Lung (tissue), 11 donors: ENCODE measurements at regions not wholly inside any gene's neighbourhood (a gene's known extent, or its start where the extent isn't known, plus 50 kb on each side); places are given as distances from the start of the nearest gene placed in this dataset.

Experiments used
- ATAC-seq: fragments of 200-7000 bp; cut with Tn5 transposase; one replicate; pipeline ENCODE4 v1.9.1; 2020; ENCODE audit warnings: moderate number of reproducible peaks; ENCODE audit not compliant: insufficient read depth, low FRiP score
- DNase-seq, 3 donors: peaks; one replicate each; pipeline ENCODE4 v3.0.0-alpha.2; 2013 to 2017
- H3K27ac ChIP-seq, 2 donors: one replicate each; pipeline ENCODE4 v1.5.1; 2013; ENCODE audit warnings: mild to moderate bottlenecking in 2 of 2, moderate library complexity in 2 of 2, control low read depth in 1 of 2, inconsistent platforms in 1 of 2, low read depth in 1 of 2, low read length in 1 of 2
- H3K27me3 ChIP-seq, 3 donors: one replicate each; pipeline ENCODE4 v1.5.1; 2013; ENCODE audit warnings: low read length in 2 of 3; ENCODE audit not compliant: control insufficient read depth in 3 of 3, insufficient read depth in 3 of 3
- H3K36me3 ChIP-seq, 4 donors: one replicate each; pipeline ENCODE4 v1.5.1; 2013; ENCODE audit warnings: low read length in 4 of 4, mild to moderate bottlenecking in 1 of 4, moderate library complexity in 1 of 4; ENCODE audit not compliant: control insufficient read depth in 4 of 4, insufficient read depth in 4 of 4
- H3K4me1 ChIP-seq, 5 donors: one replicate each; pipeline ENCODE4 v1.5.1; 2013; ENCODE audit warnings: low read length in 5 of 5, mild to moderate bottlenecking in 2 of 5, moderate library complexity in 1 of 5; ENCODE audit not compliant: control insufficient read depth in 5 of 5, insufficient read depth in 5 of 5
- H3K4me3 ChIP-seq: one replicate; pipeline ENCODE4 v1.5.1; 2013; ENCODE audit warnings: mild to moderate bottlenecking, control low read depth, moderate library complexity
- H3K9ac ChIP-seq, 2 donors: one replicate each; pipeline ENCODE4 v1.5.1; 2013; ENCODE audit warnings: low read length in 2 of 2, control low read depth in 1 of 2; ENCODE audit not compliant: insufficient read depth in 1 of 2
- H3K9me3 ChIP-seq, 4 donors: one replicate each; pipeline ENCODE4 v1.5.1; 2013; ENCODE audit warnings: low read length in 3 of 4, mild to moderate bottlenecking in 1 of 4, moderate library complexity in 1 of 4; ENCODE audit not compliant: control insufficient read depth in 4 of 4, insufficient read depth in 3 of 4
- WGBS, 2 donors: extraction: QIAGEN DNeasy Blood & Tissue Kit; methylation state at CpG; one replicate each; pipeline ENCODE4 v1.1.7; 2013; 5-methylcytosine and 5-hydroxymethylcytosine counted together
- TF ChIP-seq, protein P1 (sequence below): IDR thresholded peaks from 2 replicates; pipeline ENCODE4 v1.5.1; 2012; ENCODE audit warnings: mild to moderate bottlenecking; ENCODE audit errors: control extremely low read depth, extremely low read depth
- donor health status: control.
- donor health status: control.
- donor health status: Bipolar disorder and iron deficiency.
- donor health status: healthy.
- donor health status: DM: yes; HTN: yes; CAD: no.

- H3K27ac ChIP-seq: no peak overlapping the region
- TF ChIP-seq, protein P1, sequence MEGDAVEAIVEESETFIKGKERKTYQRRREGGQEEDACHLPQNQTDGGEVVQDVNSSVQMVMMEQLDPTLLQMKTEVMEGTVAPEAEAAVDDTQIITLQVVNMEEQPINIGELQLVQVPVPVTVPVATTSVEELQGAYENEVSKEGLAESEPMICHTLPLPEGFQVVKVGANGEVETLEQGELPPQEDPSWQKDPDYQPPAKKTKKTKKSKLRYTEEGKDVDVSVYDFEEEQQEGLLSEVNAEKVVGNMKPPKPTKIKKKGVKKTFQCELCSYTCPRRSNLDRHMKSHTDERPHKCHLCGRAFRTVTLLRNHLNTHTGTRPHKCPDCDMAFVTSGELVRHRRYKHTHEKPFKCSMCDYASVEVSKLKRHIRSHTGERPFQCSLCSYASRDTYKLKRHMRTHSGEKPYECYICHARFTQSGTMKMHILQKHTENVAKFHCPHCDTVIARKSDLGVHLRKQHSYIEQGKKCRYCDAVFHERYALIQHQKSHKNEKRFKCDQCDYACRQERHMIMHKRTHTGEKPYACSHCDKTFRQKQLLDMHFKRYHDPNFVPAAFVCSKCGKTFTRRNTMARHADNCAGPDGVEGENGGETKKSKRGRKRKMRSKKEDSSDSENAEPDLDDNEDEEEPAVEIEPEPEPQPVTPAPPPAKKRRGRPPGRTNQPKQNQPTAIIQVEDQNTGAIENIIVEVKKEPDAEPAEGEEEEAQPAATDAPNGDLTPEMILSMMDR: no peak
- DNase-seq (no peak), ATAC-seq (no peak)
- no peaks in the 10 kb centered on the region for H3K9me3 ChIP-seq
- peaks cover 0 to 62% (median 28%) of the 10 kb centered on the region in 5 donors for H3K4me1 ChIP-seq
- no peak overlapping the region for H3K9ac ChIP-seq
- H3K36me3 ChIP-seq: no peaks in the 10 kb centered on the region
- H3K4me3 ChIP-seq: no peak overlapping the region
- no peaks in the 10 kb centered on the region for H3K27me3 ChIP-seq
- WGBS, 2 donors: 72 to 77% methylated on average over 4 of the region's 4 CpGs
These were observed 495.9 kb downstream of the SPRY1 start for GRCh38 chr4:123892368-123892976.

GRCh38 chr4:123893011-123893981, 496.7 kb downstream of the SPRY1 start:
- no peak overlapping the region for H3K9ac ChIP-seq
- no peaks in the 10 kb centered on the region for H3K36me3 ChIP-seq
- TF ChIP-seq, protein P1: no peak
- no peak overlapping the region for H3K4me3 ChIP-seq
- peaks cover 0 to 62% (median 28%) of the 10 kb centered on the region in 5 donors for H3K4me1 ChIP-seq
- 37 to 52% methylated on average over 9 of the region's 9 CpGs for WGBS, 2 donors
- H3K9me3 ChIP-seq: no peaks in the 10 kb centered on the region
- no peak for ATAC-seq
- H3K27ac ChIP-seq: peak overlapping the region in 1 of 2 donors; percentile 75
- peak; percentile 82 to 94 (median 94) for DNase-seq
- H3K27me3 ChIP-seq: no peaks in the 10 kb centered on the region

DNA sequence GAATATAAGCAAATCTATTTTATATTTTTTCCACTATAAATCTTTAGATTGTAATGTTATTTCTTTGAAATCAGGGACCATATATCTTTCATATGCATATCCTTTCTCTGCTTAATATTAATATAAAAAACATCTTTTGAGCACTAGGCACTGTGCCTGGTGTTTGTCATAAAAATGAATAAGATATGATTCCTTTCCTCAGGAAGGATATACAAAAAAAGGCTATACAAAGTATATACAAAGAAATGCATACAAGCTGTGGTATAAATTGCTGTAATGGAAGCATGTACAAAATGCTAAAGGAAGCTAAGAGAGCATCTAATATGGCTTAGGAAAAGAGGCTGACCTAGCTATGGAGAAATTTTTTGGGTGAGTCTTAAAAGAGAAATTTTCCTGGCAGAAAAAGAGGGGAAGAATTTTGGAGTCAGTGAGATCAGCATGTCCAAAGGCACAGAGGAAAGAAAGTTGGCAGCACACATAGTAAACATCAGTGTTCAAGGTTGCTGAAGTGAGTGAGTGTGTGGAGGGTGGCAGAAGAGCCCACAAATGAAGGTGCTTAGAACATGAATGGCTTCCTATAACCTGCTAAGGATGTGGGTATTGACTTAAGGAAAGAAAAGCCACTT, 500.0 kb downstream of the SPRY1 start:
- no peaks in the 10 kb centered on the region for H3K36me3 ChIP-seq
- DNase-seq: peak in 2 of 3 donors; percentile 26 to 53
- H3K9ac ChIP-seq: peak overlapping the region in 1 of 2 donors; percentile 67
- peaks cover 0 to 46% (median 28%) of the 10 kb centered on the region in 5 donors for H3K4me1 ChIP-seq
- no peak overlapping the region for H3K27ac ChIP-seq
- no peaks in the 10 kb centered on the region for H3K27me3 ChIP-seq
- H3K9me3 ChIP-seq: no peaks in the 10 kb centered on the region
- TF ChIP-seq, protein P1: no peak
- no peak for ATAC-seq
- H3K4me3 ChIP-seq: no peak overlapping the region
